BJ (cell line): ENCODE measurements at regions not wholly inside any gene's neighbourhood (a gene's known extent, or its start where the extent isn't known, plus 50 kb on each side); places are given as distances from the start of the nearest gene placed in this dataset.

ENCODE experiments used
- CTCF ChIA-PET: fragments of 350-600 bp; formaldehyde crosslinking; extraction: SDS; loops from one replicate; lab custom pipeline; 2021; ENCODE audit warnings: antibody characterized with exemption, inconsistent platforms; lab: Yijun Ruan, JAX
- POLR2A ChIA-PET: fragments of 300-600 bp; sonication (Branson Sonifier 250); formaldehyde crosslinking; extraction: SDS; loops from one replicate; lab custom pipeline; 2021; ENCODE audit warnings: antibody characterized with exemption; lab: Charles Lee
- DNase-seq: peaks from one replicate; pipeline ENCODE4 v3.0.0-alpha.2; 2011; ENCODE audit warnings: low read depth
- H3K27me3 ChIP-seq: 2 replicates; pipeline ENCODE4 v1.6.0; 2011; ENCODE audit warnings: low read length; ENCODE audit not compliant: control insufficient read depth, insufficient read depth
- H3K36me3 ChIP-seq: 2 replicates; pipeline ENCODE4 v1.5.1; 2011; ENCODE audit warnings: low read length; ENCODE audit not compliant: control insufficient read depth, insufficient read depth
- H3K4me3 ChIP-seq: 2 replicates; pipeline ENCODE4 v1.5.1; 2011; ENCODE audit warnings: low read depth, mild to moderate bottlenecking, control low read depth, low read length
- CTCF ChIP-seq: IDR thresholded peaks from 2 replicates; pipeline ENCODE4 v1.5.1; 2011; ENCODE audit warnings: low read depth, mild to moderate bottlenecking, control low read depth, inconsistent platforms, low read length, moderate library complexity; ENCODE audit not compliant: insufficient read depth

- H3K27me3 ChIP-seq = no peaks in the 10 kb centered on the region
- ChIA-PET CTCF (no interaction called here), POLR2A (no interaction called here)
- DNase-seq = no peak
- TF ChIP-seq CTCF = no peak
- H3K4me3 ChIP-seq = no peak overlapping the region
- H3K36me3 ChIP-seq = no peaks in the 10 kb centered on the region
These were observed 105.4 kb upstream of the C1orf174 start for GRCh38 chr1:4005431-4005830.

- H3K36me3 ChIP-seq = no peaks in the 10 kb centered on the region
- no peak for TF ChIP-seq CTCF
- H3K4me3 ChIP-seq = no peak overlapping the region
- DNase-seq = no peak
- ChIA-PET POLR2A (no interaction called here), CTCF (no interaction called here)
- no peaks in the 10 kb centered on the region for H3K27me3 ChIP-seq
These were observed 106.8 kb upstream of the C1orf174 start for GRCh38 chr1:4006676-4007374.

- no peak for TF ChIP-seq CTCF
- ChIA-PET CTCF (no interaction called here), POLR2A (no interaction called here)
These were observed 110.2 kb upstream of the C1orf174 start for GRCh38 chr1:4010284-4010683.

GRCh38 chr1:4010814-4011605 lies 110.9 kb upstream of the C1orf174 start:
- H3K4me3 ChIP-seq = no peak overlapping the region
- ChIA-PET POLR2A (no interaction called here), CTCF (no interaction called here)
- H3K27me3 ChIP-seq = no peaks in the 10 kb centered on the region
- H3K36me3 ChIP-seq = no peaks in the 10 kb centered on the region
- no peak for TF ChIP-seq CTCF
- DNase-seq = no peak

More at GRCh38 chr1:4010284-4010683, 110.2 kb upstream of the C1orf174 start:
- H3K4me3 ChIP-seq = no peak overlapping the region
- H3K27me3 ChIP-seq = no peaks in the 10 kb centered on the region
- no peak for DNase-seq
- H3K36me3 ChIP-seq = no peaks in the 10 kb centered on the region

GRCh38 chr1:4016351-4017130 lies 116.5 kb upstream of the C1orf174 start:
- CTCF ChIA-PET = no interaction called here
- no peak for TF ChIP-seq CTCF
- Histone ChIP-seq H3K4me3 (no peak overlapping the region), H3K36me3 (no peaks in the 10 kb centered on the region), H3K27me3 (no peaks in the 10 kb centered on the region)
- POLR2A ChIA-PET = no interaction called here
- no peak for DNase-seq
